ENCODE measurements at regions not wholly inside any gene's neighbourhood (a gene's known extent, or its start where the extent isn't known, plus 50 kb on each side); places are given as distances from the start of the nearest gene placed in this dataset.

GRCh38 chr5:8943301-8943700 lies 602.6 kb downstream of the SEMA5A start:
- Histone ChIP-seq H2AFZ (ENCODE audit: low read length) (no peak overlapping the region), H3K23me2 (ENCODE audit: low read depth, low read length) (no peaks in the 10 kb centered on the region), H3K4me3 (ENCODE audit: extremely low read depth in 1 of 4, insufficient read depth in 2 of 4, low read depth in 3 of 4, low read length in 4 of 4) (no peak overlapping the region), H2BK15ac (ENCODE audit: low read length) (no peak overlapping the region), H3K18ac (ENCODE audit: extremely low read depth, low read length) (no peak overlapping the region), H3K14ac (ENCODE audit: insufficient read length) (no peak overlapping the region), H2BK20ac (ENCODE audit: low read length) (no peak overlapping the region), H4K8ac (ENCODE audit: extremely low read depth, insufficient read depth, low read length) (no peak overlapping the region), H2BK5ac (ENCODE audit: low read depth, low read length) (no peak overlapping the region), H3K36me3 (ENCODE audit: control insufficient read depth in 2 of 4, insufficient read depth in 4 of 4, low read length in 3 of 4) (no peaks in the 10 kb centered on the region), H3K56ac (replicated peaks; ENCODE audit: insufficient read length, low read depth, low read length) (no peak overlapping the region), H3K4me1 (replicated peaks in 1 of 4; ENCODE audit: control insufficient read depth in 3 of 4, insufficient read depth in 4 of 4, low read length in 3 of 4) (no peaks in the 10 kb centered on the region), H3K9ac (replicated peaks in 1 of 4; ENCODE audit: extremely low read depth in 1 of 4, low read depth in 3 of 4, low read length in 3 of 4) (no peak overlapping the region), H3K4ac (replicated peaks; ENCODE audit: insufficient read length, low read depth, low read length) (no peak overlapping the region), H3K79me2 (ENCODE audit: control insufficient read depth in 1 of 2, insufficient read depth in 2 of 2, low read length in 2 of 2) (no peaks in the 10 kb centered on the region), H4K91ac (replicated peaks; ENCODE audit: insufficient read length, low read length) (no peak overlapping the region), H3K23ac (ENCODE audit: insufficient read length) (no peak overlapping the region), H3K4me2 (ENCODE audit: insufficient read depth in 1 of 2, low read depth in 2 of 2, low read length in 2 of 2) (no peak overlapping the region), H4K5ac (ENCODE audit: insufficient read length, low read depth, low read length) (no peak overlapping the region), H4K20me1 (replicated peaks in 1 of 2; ENCODE audit: control insufficient read depth in 1 of 2, insufficient read depth in 2 of 2, low read length in 2 of 2) (no peaks in the 10 kb centered on the region), H2BK12ac (ENCODE audit: low read depth, low read length) (no peak overlapping the region), H2AK5ac (ENCODE audit: low read depth, low read length) (no peak overlapping the region), H3K79me1 (ENCODE audit: low read depth, low read length) (no peaks in the 10 kb centered on the region), H3K9me3 (ENCODE audit: insufficient read depth in 2 of 2, low read depth in 1 of 2, low read length in 1 of 2) (peaks cover 0 to 5% of the 10 kb centered on the region in 2 experiments; a peak in 1 of 4 replicates), H3K27me3 (replicated peaks in 1 of 4; ENCODE audit: control insufficient read depth in 3 of 4, extremely low read depth in 1 of 4, insufficient read depth in 3 of 4, low read length in 3 of 4) (no peaks in the 10 kb centered on the region), H2BK120ac (replicated peaks; ENCODE audit: low read depth, low read length) (no peak overlapping the region), H3K27ac (ENCODE audit: low read depth, low read length) (no peak overlapping the region)
- ChIA-PET CTCF (ENCODE audit: partially characterized antibody) (interaction anchor here (0.7 kb wide), 1 partner anchor 36 kb away, joined by 4 read pairs; no protein-coding TSS in a partner anchor), POLR2A (ENCODE audit: partially characterized antibody) (no interaction called here)
- TF ChIP-seq SIN3A (conservative IDR thresholded peaks at IDR 0.05 in 1 of 2, IDR thresholded peaks at IDR 0.05 in 1 of 2; ENCODE audit: low read depth in 1 of 2, low read length in 2 of 2) (no peak), MAFK (IDR thresholded peaks at IDR 0.05; ENCODE audit: low read depth, low read length) (no peak), KDM4A (IDR thresholded peaks at IDR 0.05; ENCODE audit: low read depth, low read length, severe bottlenecking) (no peak)
- WGBS, 2 experiments (ENCODE audit: extremely low coverage in 1 of 2, insufficient coverage in 1 of 2, insufficient read length in 1 of 2, insufficient replicate concordance in 2 of 2, low coverage in 1 of 2, low lambda C conversion rate in 2 of 2, missing lambda C conversion rate in 1 of 2): 86% methylated on average over 3 of the region's 3 CpGs; no CpG with 5 or more reads in 1 of the 2 experiments
- DNase-seq (ENCODE audit: low read depth in 1 of 2, low spot score in 2 of 2) (no peak), FAIRE-seq (no peak)

Data from H1 (cell line).